OCI-LY7 (cell line): ENCODE measurements at regions not wholly inside any gene's neighbourhood (a gene's known extent, or its start where the extent isn't known, plus 50 kb on each side); places are given as distances from the start of the nearest gene placed in this dataset.
"Not testable (repeated sequence)": the region's sequence is repeated elsewhere in the genome, so short reads cannot be mapped to it uniquely, and the experiment has no call there.

Source experiments
- BruUV-seq: library from RNA; stranded (reverse); fragments of 400-500 nt; replicated peaks from 2 replicates; lab custom pipeline; 2021; lab: Mats Ljungman, UMichigan
- CTCF ChIA-PET: fragments of 300-600 bp; sonication (Branson Sonifier 250); formaldehyde crosslinking; loops from one replicate; lab custom pipeline; 2022; ENCODE audit warnings: antibody characterized with exemption; ENCODE audit not compliant: unreplicated experiment; lab: Charles Lee
- POLR2A ChIA-PET: fragments of 300-600 bp; sonication (Branson Sonifier 250); formaldehyde crosslinking; loops from one replicate; lab custom pipeline; 2022; ENCODE audit warnings: antibody characterized with exemption; lab: Charles Lee
- DNase-seq: peaks from one replicate; pipeline ENCODE4 v3.0.0-alpha.2; 2015; ENCODE audit warnings: low spot score
- H2AFZ ChIP-seq: fragments of 200-600 bp; sonication (generic), shearing (Covaris generic); 2 replicates; pipeline ENCODE4 v1.6.1; 2014; ENCODE audit warnings: mild to moderate bottlenecking, antibody characterized with exemption, low read length, moderate library complexity
- H3K27ac ChIP-seq: fragments of 200-600 bp; sonication (generic); 2 replicates; pipeline ENCODE4 v1.5.1; 2014; ENCODE audit warnings: mixed run types, low read depth, mild to moderate bottlenecking, moderate library complexity, low read length, inconsistent platforms; ENCODE audit not compliant: poor library complexity, severe bottlenecking
- H3K36me3 ChIP-seq: fragments of 200-600 bp; sonication (generic); 2 replicates; pipeline ENCODE4 v1.6.1; 2014; ENCODE audit warnings: mild to moderate bottlenecking, antibody characterized with exemption, low read length, moderate library complexity, mixed read lengths; ENCODE audit not compliant: insufficient read depth
- H3K4me1 ChIP-seq: fragments of 200-600 bp; sonication (generic); 2 replicates; pipeline ENCODE4 v1.5.1; 2014; ENCODE audit warnings: mild to moderate bottlenecking, low read length; ENCODE audit not compliant: insufficient read depth, poor library complexity, severe bottlenecking
- H3K4me2 ChIP-seq: fragments of 200-600 bp; sonication (generic); 2 replicates; pipeline ENCODE4 v1.6.1; 2014; ENCODE audit warnings: mild to moderate bottlenecking, low read length
- H3K4me3 ChIP-seq: fragments of 200-600 bp; sonication (generic); 2 replicates; pipeline ENCODE4 v1.5.1; 2014; ENCODE audit warnings: mild to moderate bottlenecking, low read depth, low read length; ENCODE audit not compliant: poor library complexity, severe bottlenecking
- H3K79me2 ChIP-seq: fragments of 200-600 bp; sonication (generic); 2 replicates; pipeline ENCODE4 v1.6.1; 2016; ENCODE audit warnings: low read depth, mild to moderate bottlenecking, low read length, moderate library complexity, mixed read lengths; ENCODE audit not compliant: insufficient read depth
- H3K9me2 ChIP-seq: fragments of 200-600 bp; sonication (generic); 2 replicates; pipeline ENCODE4 v1.6.1; 2016; ENCODE audit warnings: mild to moderate bottlenecking, low read length, mixed read lengths; ENCODE audit not compliant: insufficient read depth
- H3K9me3 ChIP-seq: fragments of 200-600 bp; sonication (generic); 2 replicates; pipeline ENCODE4 v1.6.1; 2014; ENCODE audit warnings: mild to moderate bottlenecking, mixed run types, low read length, mixed read lengths
- H4K20me1 ChIP-seq: fragments of 200-600 bp; sonication (generic); 2 replicates; pipeline ENCODE4 v1.6.1; 2014; ENCODE audit warnings: mild to moderate bottlenecking, antibody characterized with exemption, low read length, moderate library complexity, mixed read lengths; ENCODE audit not compliant: insufficient read depth
- CTCF ChIP-seq: fragments of 200-600 bp; sonication (generic); conservative IDR thresholded peaks from 2 replicates; pipeline ENCODE4 v1.5.1; 2014; ENCODE audit warnings: mild to moderate bottlenecking, antibody characterized with exemption, low read length, moderate library complexity, mixed read lengths
- EZH2phosphoT487 ChIP-seq: fragments of 200-600 bp; sonication (generic); IDR thresholded peaks from 2 replicates; pipeline ENCODE4 v1.6.1; 2018; ENCODE audit warnings: low read depth, borderline replicate concordance, mild to moderate bottlenecking, mixed run types, antibody characterized with exemption, low read length, moderate library complexity, mixed read lengths
- intact Hi-C: fragments of 100-400 bp; cut with micrococcal nuclease; formaldehyde crosslinking; loops from one replicate; pipeline ENCODE4 v1.10.0; 2022; ENCODE audit not compliant: unreplicated experiment

DNA sequence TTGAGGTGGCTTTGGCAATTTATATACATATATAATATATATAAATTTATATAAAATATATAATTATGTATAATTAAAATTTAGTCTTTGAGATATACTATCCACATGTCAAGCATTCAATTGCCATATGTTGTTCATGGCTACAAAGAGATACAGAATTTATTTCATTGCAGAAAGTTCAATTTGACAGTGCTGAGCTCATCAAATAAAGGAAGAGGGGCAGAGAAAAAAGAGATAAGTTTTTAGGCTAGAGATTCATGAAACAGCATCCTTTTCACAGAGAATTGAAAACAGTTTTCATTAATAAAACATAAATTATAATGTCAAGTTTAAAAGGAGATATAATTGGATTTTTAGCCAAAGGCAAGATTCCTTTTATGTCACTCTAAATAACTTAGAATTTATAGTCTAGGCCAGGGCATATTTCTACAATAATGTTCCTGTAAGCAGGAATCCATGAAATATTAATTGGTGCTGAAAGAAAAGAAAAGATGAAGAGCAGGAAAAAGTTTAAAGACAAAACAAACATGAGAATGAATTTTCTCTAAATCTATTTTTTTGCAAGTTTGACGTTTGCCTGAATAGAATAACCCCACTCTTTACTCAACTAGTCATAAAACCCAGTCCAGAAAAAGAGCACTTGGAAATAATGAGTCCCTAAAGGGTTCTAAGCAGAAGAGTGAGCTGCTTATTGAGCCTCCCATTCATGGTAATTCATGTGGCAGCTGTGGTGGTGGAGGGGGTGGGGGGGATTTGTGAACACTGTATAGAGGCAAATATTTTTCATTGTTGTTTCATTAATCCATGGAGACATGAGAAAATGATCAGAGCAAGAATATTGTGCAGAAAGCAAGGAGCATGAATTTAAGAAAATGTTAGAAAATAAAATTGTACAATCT lies 1279.5 kb downstream of the CDH12 start:
- Histone ChIP-seq H3K4me3 (no peak overlapping the region), H2AFZ (no peak overlapping the region), H3K4me2 (no peak overlapping the region), H3K9me3 (no peaks in the 10 kb centered on the region), H3K9me2 (no peaks in the 10 kb centered on the region), H4K20me1 (no peaks in the 10 kb centered on the region), H3K27ac (no peak overlapping the region), H3K36me3 (no peaks in the 10 kb centered on the region), H3K4me1 (no peaks in the 10 kb centered on the region), H3K79me2 (no peaks in the 10 kb centered on the region)
- BruUV-seq = no TSS peak
- intact Hi-C loops = no loop called here
- CTCF ChIA-PET = no interaction called here
- TF ChIP-seq EZH2phosphoT487 (no peak), CTCF (no peak)
- no peak for DNase-seq
- POLR2A ChIA-PET = no interaction called here

DNA sequence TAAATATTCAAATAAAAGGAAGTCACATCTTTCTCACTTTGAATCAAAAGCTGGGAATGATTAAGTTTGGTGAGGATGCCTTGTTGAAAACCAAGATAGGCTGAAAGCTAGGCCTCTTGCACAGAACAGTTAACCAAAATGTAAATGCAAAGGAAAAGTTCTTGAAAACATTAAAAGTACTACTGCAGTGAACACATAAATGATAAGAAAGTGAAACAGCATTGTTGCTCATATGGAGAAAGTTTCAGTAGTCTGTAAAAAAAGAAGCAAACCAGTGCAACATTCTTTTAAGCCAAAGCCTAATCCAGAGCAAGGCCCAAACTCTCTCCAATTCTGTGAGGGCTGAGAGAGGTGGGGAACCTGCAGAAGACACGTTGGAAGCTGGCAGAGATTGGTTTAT lies 1281.9 kb downstream of the CDH12 start:
- H3K36me3 ChIP-seq, H3K9me2 ChIP-seq, intact Hi-C loops, H3K4me2 ChIP-seq, H3K4me3 ChIP-seq, H3K4me1 ChIP-seq, CTCF ChIA-PET, H2AFZ ChIP-seq, POLR2A ChIA-PET, BruUV-seq, H3K27ac ChIP-seq, H3K79me2 ChIP-seq, H4K20me1 ChIP-seq, DNase-seq, H3K9me3 ChIP-seq: not testable (repeated sequence)

DNA sequence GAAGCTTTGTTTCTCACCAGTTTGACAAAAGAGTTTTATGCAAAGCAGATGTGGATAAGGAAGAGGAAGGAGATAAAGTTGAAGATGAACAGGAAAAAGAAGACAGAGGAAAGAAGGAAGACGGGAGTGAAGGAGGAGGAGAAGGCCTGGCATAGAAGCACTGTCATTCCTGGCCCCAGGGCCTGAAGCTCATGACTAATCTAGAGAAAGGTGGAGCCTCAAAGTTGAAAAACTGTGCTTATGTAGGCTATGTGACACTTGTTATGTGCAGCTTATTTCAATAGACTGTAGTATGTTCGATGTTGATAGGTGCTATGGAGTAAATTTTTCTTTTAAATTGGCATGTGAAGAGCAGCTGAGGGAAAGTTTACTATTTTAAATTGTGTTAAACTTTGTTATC lies 1294.0 kb downstream of the CDH12 start:
- H3K27ac ChIP-seq, H3K9me2 ChIP-seq, H3K36me3 ChIP-seq, POLR2A ChIA-PET, H3K79me2 ChIP-seq, intact Hi-C loops, H4K20me1 ChIP-seq, H3K4me3 ChIP-seq, H3K4me1 ChIP-seq, DNase-seq, H3K9me3 ChIP-seq, H2AFZ ChIP-seq, BruUV-seq, CTCF ChIA-PET, H3K4me2 ChIP-seq: not testable (repeated sequence)

DNA sequence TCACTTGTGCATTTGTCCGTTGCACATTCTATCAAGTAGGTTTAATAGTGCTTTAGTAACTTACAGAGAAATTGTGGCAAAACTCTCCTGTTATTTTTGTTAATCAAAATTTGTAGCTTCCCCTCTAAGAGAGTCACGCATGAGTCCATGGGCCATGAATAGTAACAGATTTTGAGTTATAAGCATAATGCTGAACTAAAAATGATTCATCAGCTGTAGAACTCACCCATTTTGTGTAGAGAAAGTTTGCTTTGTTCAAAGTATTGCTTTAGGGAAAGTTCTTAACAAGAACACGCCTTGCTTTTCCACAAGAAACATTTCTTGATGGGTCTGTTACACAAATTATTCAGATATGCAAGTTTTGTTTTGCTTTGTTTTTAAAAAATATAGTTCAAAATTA lies 1300.9 kb downstream of the CDH12 start:
- H3K36me3 ChIP-seq, H3K4me3 ChIP-seq, H3K4me2 ChIP-seq, POLR2A ChIA-PET, H2AFZ ChIP-seq, H3K9me2 ChIP-seq, H4K20me1 ChIP-seq, CTCF ChIA-PET, H3K4me1 ChIP-seq, BruUV-seq, DNase-seq, H3K9me3 ChIP-seq, H3K27ac ChIP-seq, H3K79me2 ChIP-seq, intact Hi-C loops: not testable (repeated sequence)

DNA sequence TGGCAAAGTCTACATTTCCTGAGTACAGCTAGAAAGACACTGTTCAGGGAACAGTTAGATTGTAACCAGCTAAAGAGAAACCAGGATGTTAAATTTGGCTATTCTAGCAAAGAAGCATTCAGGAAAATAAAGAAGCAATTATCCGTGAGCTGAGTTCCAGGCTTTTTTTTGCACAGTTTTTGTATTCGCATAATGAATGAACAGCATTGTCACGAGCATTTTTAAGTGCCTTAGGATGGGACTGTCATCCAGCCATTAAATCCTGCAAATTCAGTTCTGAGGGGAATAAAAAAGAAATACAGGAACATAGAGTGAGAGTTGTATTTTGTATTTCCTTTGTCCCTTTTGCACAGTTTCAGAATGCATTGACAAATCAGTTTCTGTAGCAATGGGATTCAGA lies 1302.2 kb downstream of the CDH12 start:
- H3K9me2 ChIP-seq, H3K4me1 ChIP-seq, H3K79me2 ChIP-seq, H3K4me2 ChIP-seq, CTCF ChIA-PET, H2AFZ ChIP-seq, BruUV-seq, POLR2A ChIA-PET, intact Hi-C loops, H3K36me3 ChIP-seq, DNase-seq, H3K9me3 ChIP-seq, H3K27ac ChIP-seq, H4K20me1 ChIP-seq, H3K4me3 ChIP-seq: not testable (repeated sequence)
